ENCODE measurements at regions not wholly inside any gene's neighbourhood (a gene's known extent, or its start where the extent isn't known, plus 50 kb on each side); places are given as distances from the start of the nearest gene placed in this dataset.

- DNase-seq (ENCODE audit: low spot score) (no peak), ATAC-seq (no peak)
- Mint-ChIP-seq H3K36me3 (peaks cover 5% of the 10 kb centered on the region), H3K27ac (no peak overlapping the region), H3K9me3 (peaks cover 10% of the 10 kb centered on the region), H3K4me3 (no peak overlapping the region), H3K4me1 (ENCODE audit: low read depth in 2 of 2) (no peaks in the 10 kb centered on the region), H3K27me3 (peaks cover 6 to 14% of the 10 kb centered on the region in 2 donors)
Measured at GRCh38 chr16:80230328-80231120, 310.3 kb upstream of the DYNLRB2 start.

DNA sequence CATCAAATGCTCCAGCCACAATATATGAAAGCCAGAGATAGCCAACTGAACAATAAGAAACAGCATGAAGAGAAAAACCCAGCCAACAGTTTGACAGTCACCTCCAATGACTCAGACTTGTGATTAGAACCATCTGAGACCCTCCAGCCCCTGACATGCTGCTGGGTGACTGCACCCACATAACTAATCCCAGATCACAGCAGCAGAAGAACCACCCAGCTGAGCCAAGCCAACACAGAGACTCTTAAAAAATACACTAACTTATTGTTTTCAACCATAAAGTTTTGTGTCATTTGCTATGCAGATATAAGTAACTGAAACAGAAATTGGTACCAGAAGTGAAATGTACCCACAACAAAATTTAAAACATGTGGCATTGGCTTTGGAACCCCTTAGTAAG, 314.3 kb upstream of the DYNLRB2 start:
- Mint-ChIP-seq H3K27ac (no peak overlapping the region), H3K4me3 (no peak overlapping the region)
- no peak for DNase-seq (ENCODE audit: low spot score)

GRCh38 chr16:80210787-80211186, 330.0 kb upstream of the DYNLRB2 start:
- H3K27ac Mint-ChIP-seq: no peak overlapping the region
- ATAC-seq: no peak
- H3K4me3 Mint-ChIP-seq: no peak overlapping the region
- H3K36me3 Mint-ChIP-seq: no peaks in the 10 kb centered on the region
- DNase-seq (ENCODE audit: low spot score): no peak
- no peaks in the 10 kb centered on the region for H3K4me1 Mint-ChIP-seq (ENCODE audit: low read depth in 2 of 2)
- H3K9me3 Mint-ChIP-seq: peaks cover 3% of the 10 kb centered on the region
- H3K27me3 Mint-ChIP-seq: peaks cover 12 to 36% of the 10 kb centered on the region in 2 donors

More for the DNA sequence above, 314.3 kb upstream of the DYNLRB2 start:
- H3K27me3 Mint-ChIP-seq: peaks cover 10 to 17% of the 10 kb centered on the region in 2 donors
- H3K4me1 Mint-ChIP-seq (ENCODE audit: low read depth in 2 of 2): no peaks in the 10 kb centered on the region
- ATAC-seq: no peak
- peaks cover 6% of the 10 kb centered on the region for H3K9me3 Mint-ChIP-seq
- peaks cover 11% of the 10 kb centered on the region for H3K36me3 Mint-ChIP-seq

- H3K27ac Mint-ChIP-seq: no peak overlapping the region
- H3K36me3 Mint-ChIP-seq: no peaks in the 10 kb centered on the region
- peaks cover 16 to 36% of the 10 kb centered on the region in 2 donors for H3K27me3 Mint-ChIP-seq
- no peaks in the 10 kb centered on the region for H3K4me1 Mint-ChIP-seq (ENCODE audit: low read depth in 2 of 2)
- H3K9me3 Mint-ChIP-seq: peaks cover 3% of the 10 kb centered on the region
- H3K4me3 Mint-ChIP-seq: no peak overlapping the region
- DNase-seq (ENCODE audit: low spot score): no peak
- no peak for ATAC-seq
Measured at GRCh38 chr16:80208743-80209142, 332.1 kb upstream of the DYNLRB2 start.

DNA sequence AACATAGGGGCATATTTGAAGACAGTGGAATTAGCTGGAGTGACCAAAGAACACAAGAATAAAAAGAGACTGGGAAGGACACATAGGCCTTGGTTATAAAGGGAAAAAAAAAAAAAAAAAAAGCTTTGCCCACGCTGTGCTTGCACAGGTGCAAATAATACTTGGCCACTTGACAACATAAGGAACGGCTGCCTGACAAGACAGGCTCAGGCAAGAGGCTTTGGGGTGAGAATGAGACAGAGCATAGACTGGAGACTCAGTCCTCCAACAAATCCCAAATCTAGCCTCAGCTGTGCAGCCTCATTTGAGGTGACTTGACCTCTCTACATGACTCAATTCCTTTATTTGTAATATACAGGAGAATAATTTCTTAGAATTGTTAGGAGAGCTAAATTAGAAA, 332.8 kb upstream of the DYNLRB2 start:
- DNase-seq (ENCODE audit: low spot score) (no peak), ATAC-seq (no peak)
- Mint-ChIP-seq H3K27me3 (peaks cover 13 to 32% of the 10 kb centered on the region in 2 donors), H3K36me3 (no peaks in the 10 kb centered on the region), H3K9me3 (no peaks in the 10 kb centered on the region), H3K4me3 (no peak overlapping the region), H3K27ac (no peak overlapping the region), H3K4me1 (ENCODE audit: low read depth in 2 of 2) (no peaks in the 10 kb centered on the region)

DNA sequence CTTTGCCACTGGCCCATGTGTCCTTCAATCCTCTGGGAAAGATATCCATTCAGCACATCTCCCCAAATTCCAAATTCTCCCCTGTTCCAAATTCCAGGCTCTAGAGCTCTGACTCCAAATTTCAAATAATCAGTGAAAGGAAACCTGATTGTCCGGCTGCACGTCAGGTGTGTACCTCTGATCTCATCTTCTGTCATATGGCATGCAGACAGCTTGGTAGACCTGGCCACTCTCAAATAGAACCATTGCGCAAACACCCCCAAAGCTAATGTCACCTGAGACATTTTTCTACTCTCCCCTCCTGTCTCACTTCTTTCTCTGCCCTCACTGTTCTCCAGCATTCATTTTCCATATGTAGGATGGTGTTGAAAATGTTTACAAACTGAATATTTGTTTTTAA, 337.0 kb upstream of the DYNLRB2 start:
- Mint-ChIP-seq H3K4me3 (no peak overlapping the region), H3K27me3 (peaks cover 22 to 48% of the 10 kb centered on the region in 2 donors), H3K9me3 (no peaks in the 10 kb centered on the region), H3K4me1 (ENCODE audit: low read depth in 2 of 2) (no peaks in the 10 kb centered on the region), H3K27ac (no peak overlapping the region), H3K36me3 (no peaks in the 10 kb centered on the region)
- DNase-seq (ENCODE audit: low spot score): no peak
- no peak for ATAC-seq

- Mint-ChIP-seq H3K27ac (no peak overlapping the region), H3K36me3 (no peaks in the 10 kb centered on the region), H3K4me3 (no peak overlapping the region), H3K9me3 (no peaks in the 10 kb centered on the region), H3K4me1 (ENCODE audit: low read depth in 2 of 2) (no peaks in the 10 kb centered on the region), H3K27me3 (peaks cover 22 to 48% of the 10 kb centered on the region in 2 donors)
- ATAC-seq: no peak
- DNase-seq (ENCODE audit: low spot score): no peak
Measured at GRCh38 chr16:80202831-80203413, 337.9 kb upstream of the DYNLRB2 start.

GRCh38 chr16:80200079-80200478, 340.7 kb upstream of the DYNLRB2 start:
- no peak for ATAC-seq
- Mint-ChIP-seq H3K27me3 (peaks cover 20 to 44% of the 10 kb centered on the region in 2 donors), H3K9me3 (no peaks in the 10 kb centered on the region), H3K4me3 (no peak overlapping the region), H3K27ac (no peak overlapping the region), H3K36me3 (no peaks in the 10 kb centered on the region), H3K4me1 (ENCODE audit: low read depth in 2 of 2) (no peaks in the 10 kb centered on the region)
- no peak for DNase-seq (ENCODE audit: low spot score)

DNA sequence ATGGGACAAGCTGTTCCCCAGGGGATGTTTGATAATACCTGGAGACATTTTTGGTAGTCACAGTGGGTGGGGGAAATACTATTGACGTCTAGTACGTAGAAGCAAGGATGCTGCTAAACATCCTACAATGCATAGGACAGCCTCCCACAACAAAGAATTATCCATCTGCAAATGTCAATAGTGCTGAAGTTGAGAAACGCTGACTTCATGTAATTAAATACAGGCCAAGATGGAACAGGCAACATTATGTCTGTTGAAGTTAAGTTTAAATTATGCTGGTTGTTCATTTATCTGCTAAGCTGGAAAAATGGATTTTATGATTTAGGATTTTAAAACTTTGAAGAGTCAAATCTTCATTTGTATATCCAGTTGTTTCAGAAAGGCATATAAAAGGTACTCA, 341.2 kb upstream of the DYNLRB2 start:
- Mint-ChIP-seq H3K27me3 (peaks cover 17 to 39% of the 10 kb centered on the region in 2 donors), H3K4me3 (no peak overlapping the region), H3K4me1 (ENCODE audit: low read depth in 2 of 2) (no peaks in the 10 kb centered on the region), H3K9me3 (no peaks in the 10 kb centered on the region), H3K36me3 (no peaks in the 10 kb centered on the region), H3K27ac (no peak overlapping the region)
- DNase-seq (ENCODE audit: low spot score) (no peak), ATAC-seq (no peak)

GRCh38 chr16:80198311-80199299, 342.2 kb upstream of the DYNLRB2 start:
- H3K4me1 Mint-ChIP-seq (ENCODE audit: low read depth in 2 of 2): no peaks in the 10 kb centered on the region
- no peak for ATAC-seq
- no peaks in the 10 kb centered on the region for H3K9me3 Mint-ChIP-seq
- H3K4me3 Mint-ChIP-seq: no peak overlapping the region
- H3K27ac Mint-ChIP-seq: no peak overlapping the region
- peaks cover 16 to 40% of the 10 kb centered on the region in 2 donors for H3K27me3 Mint-ChIP-seq
- H3K36me3 Mint-ChIP-seq: no peaks in the 10 kb centered on the region
- DNase-seq (ENCODE audit: low spot score): no peak

DNA sequence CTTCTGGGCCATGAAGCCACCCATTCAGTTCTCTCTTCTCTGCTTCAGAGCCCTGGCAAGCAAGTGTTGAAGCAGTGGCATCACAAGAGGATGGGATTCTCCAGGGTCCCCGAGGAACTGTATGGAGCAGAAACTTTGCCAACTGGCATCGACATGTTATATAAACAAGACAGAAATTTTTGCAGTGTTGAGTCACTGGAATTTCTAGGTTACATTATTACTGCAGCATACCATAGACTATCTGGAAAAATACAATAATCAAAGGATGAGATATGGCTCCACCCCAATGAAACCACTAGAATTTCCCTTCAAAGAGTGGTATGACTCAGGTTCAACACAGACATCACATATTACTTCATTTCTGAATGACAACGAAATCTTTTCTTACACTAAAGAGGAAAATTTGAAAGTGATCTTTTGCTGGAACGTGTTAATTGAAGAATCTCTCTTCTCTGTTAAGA, 343.0 kb upstream of the DYNLRB2 start:
- no peaks in the 10 kb centered on the region for H3K36me3 Mint-ChIP-seq
- DNase-seq (ENCODE audit: low spot score): no peak
- no peak overlapping the region for H3K27ac Mint-ChIP-seq
- no peaks in the 10 kb centered on the region for H3K9me3 Mint-ChIP-seq
- peak in 1 of 2 donors; percentile 24 for ATAC-seq
- no peaks in the 10 kb centered on the region for H3K4me1 Mint-ChIP-seq (ENCODE audit: low read depth in 2 of 2)
- peaks cover 20 to 48% of the 10 kb centered on the region in 2 donors for H3K27me3 Mint-ChIP-seq
- no peak overlapping the region for H3K4me3 Mint-ChIP-seq

- Mint-ChIP-seq H3K4me1 (ENCODE audit: low read depth in 2 of 2) (no peaks in the 10 kb centered on the region), H3K27ac (no peak overlapping the region), H3K4me3 (no peak overlapping the region), H3K27me3 (peaks cover 21 to 48% of the 10 kb centered on the region in 2 donors), H3K36me3 (no peaks in the 10 kb centered on the region), H3K9me3 (no peaks in the 10 kb centered on the region)
- ATAC-seq (no peak), DNase-seq (ENCODE audit: low spot score) (no peak)
Measured at GRCh38 chr16:80191928-80192327, 348.9 kb upstream of the DYNLRB2 start.

DNA sequence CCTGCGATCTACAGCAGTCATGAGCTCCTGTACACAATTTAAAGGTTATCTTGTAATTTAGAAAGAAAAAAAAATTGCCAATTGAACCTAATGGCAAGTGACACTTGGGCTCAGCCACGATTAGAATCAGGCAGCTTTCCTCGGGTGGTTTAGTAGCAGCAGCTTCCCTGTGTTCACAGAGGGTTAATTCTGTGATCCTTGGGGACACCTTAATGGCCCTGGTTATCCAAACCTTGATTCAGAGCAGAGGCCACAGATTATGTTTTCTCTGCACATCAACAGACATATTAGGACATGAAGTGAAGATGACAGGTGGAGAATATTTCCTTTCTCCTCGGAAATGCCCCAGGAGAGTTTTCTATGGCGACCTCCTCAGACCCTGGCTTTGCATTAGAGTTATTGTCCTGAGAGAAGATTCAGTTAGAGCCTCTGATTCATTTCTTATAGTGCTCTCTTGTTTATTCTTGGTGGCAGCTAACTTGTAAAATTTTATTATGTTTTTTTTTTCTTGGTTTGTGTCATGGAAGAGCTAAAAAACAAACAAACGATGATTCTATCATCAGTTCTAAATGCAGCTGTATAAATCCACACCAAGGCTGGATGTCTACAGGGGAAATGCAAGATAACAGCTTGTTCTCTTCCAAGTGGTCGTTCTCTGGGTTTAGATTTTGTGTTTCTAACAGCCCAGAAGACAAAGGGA, 351.2 kb upstream of the DYNLRB2 start:
- H3K4me3 Mint-ChIP-seq: no peak overlapping the region
- no peak for ATAC-seq
- DNase-seq (ENCODE audit: low spot score): no peak
- peaks cover 23 to 43% of the 10 kb centered on the region in 2 donors for H3K27me3 Mint-ChIP-seq
- no peak overlapping the region for H3K27ac Mint-ChIP-seq
- no peaks in the 10 kb centered on the region for H3K36me3 Mint-ChIP-seq
- H3K4me1 Mint-ChIP-seq (ENCODE audit: low read depth in 2 of 2): no peaks in the 10 kb centered on the region
- H3K9me3 Mint-ChIP-seq: no peaks in the 10 kb centered on the region

All from natural killer cell treated with Interleukin-12 subunit alpha and Interleukin-12 subunit beta and Interleukin-15 and Interleukin-18, amount 100 ng/mL, for 72 hours (primary cell).